ENCODE measurements at regions not wholly inside any gene's neighbourhood (a gene's known extent, or its start where the extent isn't known, plus 50 kb on each side); places are given as distances from the start of the nearest gene placed in this dataset.
"Not testable (repeated sequence)": the region's sequence is repeated elsewhere in the genome, so short reads cannot be mapped to it uniquely, and the experiment has no call there.

DNA sequence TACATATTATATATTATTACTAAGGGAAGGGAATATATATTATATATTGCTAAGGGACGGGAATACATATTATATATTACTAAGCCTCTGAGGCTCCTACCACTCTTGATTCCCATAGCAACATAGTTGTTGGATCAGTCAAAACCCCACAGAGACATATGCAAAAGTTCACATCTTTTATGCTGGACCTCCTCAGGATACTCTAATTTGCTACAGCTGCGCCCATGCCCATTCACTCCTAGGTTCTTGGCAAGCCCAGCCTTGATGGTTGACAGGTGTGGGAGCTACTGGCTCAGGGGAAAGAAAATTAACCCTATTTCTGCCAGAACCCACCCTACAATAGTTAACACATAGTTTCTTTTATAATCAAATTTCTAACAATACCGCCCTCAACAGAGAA lies 752.2 kb downstream of the TTLL7 start:
- H3K9me3 Mint-ChIP-seq; H3K36me3 Mint-ChIP-seq (ENCODE audit: low read depth); H3K27ac Mint-ChIP-seq; H3K27me3 Mint-ChIP-seq (ENCODE audit: low read depth); CTCF ChIA-PET; intact Hi-C loops (cut with micrococcal nuclease); H3K4me1 Mint-ChIP-seq (ENCODE audit: low read depth); H3K4me3 Mint-ChIP-seq; DNase-seq: not testable (repeated sequence)

DNA sequence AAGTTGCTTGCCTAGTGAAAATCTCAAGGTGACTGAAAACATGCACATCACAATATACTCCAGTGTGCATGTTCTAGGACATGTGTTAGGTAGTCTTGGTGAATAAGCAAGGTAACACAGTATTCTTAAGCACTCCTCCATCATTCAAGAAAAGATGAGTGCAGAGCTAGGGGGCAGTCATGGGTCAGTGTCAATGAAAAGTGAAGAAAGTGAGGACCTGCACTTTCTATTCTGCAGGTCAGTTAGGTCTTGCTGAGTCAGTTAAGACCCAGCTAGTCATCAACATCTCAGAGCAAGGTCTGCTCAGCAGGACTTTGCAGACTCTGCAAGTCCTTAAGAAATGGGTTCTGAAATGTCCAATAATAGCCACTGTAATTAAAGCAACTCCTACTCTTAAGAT lies 754.1 kb downstream of the TTLL7 start:
- H3K4me1 Mint-ChIP-seq (ENCODE audit: low read depth); H3K27ac Mint-ChIP-seq; intact Hi-C loops (cut with micrococcal nuclease); DNase-seq; H3K4me3 Mint-ChIP-seq; CTCF ChIA-PET; H3K9me3 Mint-ChIP-seq; H3K36me3 Mint-ChIP-seq (ENCODE audit: low read depth); H3K27me3 Mint-ChIP-seq (ENCODE audit: low read depth): not testable (repeated sequence)

DNA sequence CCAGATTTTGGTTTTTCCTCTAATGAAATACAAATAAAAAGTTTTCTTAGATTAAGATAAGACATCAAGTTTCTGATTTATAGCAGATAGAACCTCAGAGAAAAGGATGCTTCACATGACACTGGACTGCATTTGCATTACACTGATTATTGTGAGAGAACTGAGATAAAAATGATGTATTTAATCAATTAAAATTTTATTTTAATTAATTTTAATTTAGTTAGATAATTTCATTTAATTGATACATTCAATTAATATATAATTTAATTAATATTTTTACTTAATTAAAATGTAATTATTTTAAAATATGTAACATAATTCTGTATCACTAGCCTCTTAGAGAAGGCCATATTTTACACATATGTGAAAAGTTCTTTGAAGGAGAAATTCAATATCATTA lies 759.4 kb downstream of the TTLL7 start:
- CTCF ChIA-PET; H3K36me3 Mint-ChIP-seq (ENCODE audit: low read depth); H3K4me3 Mint-ChIP-seq; intact Hi-C loops (cut with micrococcal nuclease); H3K4me1 Mint-ChIP-seq (ENCODE audit: low read depth); H3K9me3 Mint-ChIP-seq; DNase-seq; H3K27me3 Mint-ChIP-seq (ENCODE audit: low read depth); H3K27ac Mint-ChIP-seq: not testable (repeated sequence)

DNA sequence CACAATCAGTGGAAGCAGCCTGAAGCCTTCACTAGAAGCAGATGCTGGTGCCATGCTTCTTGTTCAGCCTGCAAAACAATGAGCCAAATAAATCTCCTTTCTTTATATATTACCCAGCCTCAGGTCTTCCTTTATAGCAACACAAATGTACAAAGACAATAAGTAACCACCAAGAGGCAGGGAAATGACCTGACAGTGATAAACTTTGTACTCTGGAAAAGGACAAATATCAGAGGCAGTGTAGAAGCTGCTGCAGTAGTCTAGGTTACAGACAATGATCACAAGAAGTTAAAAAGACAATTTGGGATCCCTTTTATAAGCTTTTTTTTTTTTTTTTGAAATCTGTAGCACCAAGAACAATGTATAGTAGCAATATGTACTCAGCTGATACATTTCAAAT lies 760.3 kb downstream of the TTLL7 start:
- intact Hi-C loops (cut with micrococcal nuclease); H3K27me3 Mint-ChIP-seq (ENCODE audit: low read depth); DNase-seq; H3K27ac Mint-ChIP-seq; H3K4me3 Mint-ChIP-seq; H3K9me3 Mint-ChIP-seq; CTCF ChIA-PET; H3K36me3 Mint-ChIP-seq (ENCODE audit: low read depth); H3K4me1 Mint-ChIP-seq (ENCODE audit: low read depth): not testable (repeated sequence)

DNA sequence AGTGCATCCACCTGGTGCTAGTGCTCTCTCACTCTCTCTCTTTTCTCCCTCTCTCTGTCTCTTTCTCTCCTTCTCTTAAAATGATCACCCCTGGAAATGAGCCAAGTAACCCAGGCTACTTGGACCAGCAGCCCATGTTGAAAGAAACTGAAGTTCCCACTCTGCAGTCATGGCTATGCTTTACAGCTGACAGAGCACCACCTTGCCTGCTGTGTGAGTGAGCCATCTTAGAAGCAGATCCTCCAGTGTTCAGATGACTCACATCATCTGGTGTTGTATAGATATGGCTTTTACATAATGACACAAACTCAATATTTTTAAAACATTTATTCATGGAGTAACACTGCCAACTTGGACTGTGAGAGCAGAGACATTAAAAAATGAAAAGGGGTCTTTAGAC lies 779.1 kb downstream of the TTLL7 start:
- H3K9me3 Mint-ChIP-seq; H3K27ac Mint-ChIP-seq; intact Hi-C loops (cut with micrococcal nuclease); H3K4me3 Mint-ChIP-seq; CTCF ChIA-PET; DNase-seq; H3K4me1 Mint-ChIP-seq (ENCODE audit: low read depth); H3K36me3 Mint-ChIP-seq (ENCODE audit: low read depth); H3K27me3 Mint-ChIP-seq (ENCODE audit: low read depth): not testable (repeated sequence)

DNA sequence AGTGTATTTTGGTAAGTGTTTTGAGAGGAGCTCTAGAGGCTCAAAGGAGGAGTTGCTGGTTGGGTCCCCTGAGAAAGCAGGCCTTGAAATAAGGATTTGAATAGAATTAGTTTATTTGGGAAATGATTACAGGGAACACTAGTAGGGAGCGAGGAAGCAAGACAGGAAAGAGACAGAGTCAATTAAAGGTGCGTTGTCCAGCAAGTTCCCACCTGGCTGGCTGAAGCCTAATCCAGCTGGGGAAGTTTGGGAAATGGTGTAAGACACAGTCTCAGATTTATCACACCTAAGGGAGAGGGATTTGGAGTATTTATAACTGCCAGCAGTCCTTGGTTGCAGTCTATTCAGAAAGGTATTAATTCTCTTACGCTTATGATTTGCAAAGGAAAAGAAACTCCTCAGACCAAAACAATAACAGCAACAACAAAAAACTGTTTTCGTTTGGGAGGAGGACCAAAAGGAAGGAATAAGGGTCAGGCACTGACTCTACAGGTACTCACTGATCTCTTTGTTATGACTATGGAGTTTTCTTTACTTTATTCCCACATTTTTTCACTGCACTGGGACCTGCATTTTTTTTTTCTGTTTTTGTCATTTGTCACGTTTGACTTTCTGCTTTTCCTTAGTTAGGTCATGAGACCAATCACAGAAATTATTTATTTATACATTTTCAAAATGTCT lies 780.8 kb downstream of the TTLL7 start:
- H3K27ac Mint-ChIP-seq; intact Hi-C loops (cut with micrococcal nuclease); H3K4me3 Mint-ChIP-seq; DNase-seq; CTCF ChIA-PET; H3K9me3 Mint-ChIP-seq; H3K4me1 Mint-ChIP-seq (ENCODE audit: low read depth); H3K27me3 Mint-ChIP-seq (ENCODE audit: low read depth); H3K36me3 Mint-ChIP-seq (ENCODE audit: low read depth): not testable (repeated sequence)

DNA sequence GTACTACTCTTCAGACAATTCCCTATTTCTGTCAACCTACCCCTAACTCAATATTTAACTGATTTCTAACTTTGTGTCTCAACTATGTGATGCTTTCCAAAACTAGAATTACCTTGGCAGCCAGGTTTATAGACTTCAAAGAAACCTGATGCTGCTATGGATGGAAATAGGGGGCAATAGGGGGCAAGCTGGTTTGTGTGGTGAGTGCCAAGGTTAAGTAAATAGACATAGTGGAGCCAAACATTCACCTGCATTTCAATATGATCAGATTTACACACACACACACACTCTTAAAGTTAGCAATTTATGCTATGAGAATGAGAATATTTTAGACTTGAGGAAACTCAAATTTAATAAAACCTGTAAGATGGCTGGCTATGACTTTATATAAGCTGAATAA lies 784.6 kb downstream of the TTLL7 start:
- DNase-seq; H3K27me3 Mint-ChIP-seq (ENCODE audit: low read depth); H3K27ac Mint-ChIP-seq; H3K4me3 Mint-ChIP-seq; H3K36me3 Mint-ChIP-seq (ENCODE audit: low read depth); intact Hi-C loops (cut with micrococcal nuclease); H3K4me1 Mint-ChIP-seq (ENCODE audit: low read depth); H3K9me3 Mint-ChIP-seq: not testable (repeated sequence)
- CTCF ChIA-PET = interaction anchor here (0.7 kb wide), 1 partner anchor 620 kb away, joined by 3 read pairs; no protein-coding TSS in a partner anchor

DNA sequence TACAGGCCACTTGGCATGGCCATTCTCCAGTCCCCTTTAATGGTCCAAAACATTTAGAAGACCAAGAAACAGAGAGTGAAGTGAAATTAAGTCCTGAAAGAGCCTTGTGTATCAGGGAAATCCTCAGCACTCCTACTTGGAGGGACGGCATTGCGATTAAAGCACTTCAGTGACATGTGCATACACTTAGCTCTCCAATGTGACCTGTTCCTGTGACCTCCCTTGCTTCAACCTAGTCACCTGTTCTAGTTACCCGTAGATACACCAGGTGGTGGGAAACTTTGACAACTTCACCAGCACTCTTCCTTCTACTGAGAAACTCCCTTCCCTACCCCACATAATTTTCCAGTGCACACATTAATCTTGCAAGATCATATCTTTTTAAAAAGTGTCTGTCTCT lies 785.3 kb downstream of the TTLL7 start:
- H3K4me1 Mint-ChIP-seq (ENCODE audit: low read depth); H3K36me3 Mint-ChIP-seq (ENCODE audit: low read depth); H3K9me3 Mint-ChIP-seq; intact Hi-C loops (cut with micrococcal nuclease); CTCF ChIA-PET; H3K27me3 Mint-ChIP-seq (ENCODE audit: low read depth); H3K4me3 Mint-ChIP-seq; DNase-seq; H3K27ac Mint-ChIP-seq: not testable (repeated sequence)

DNA sequence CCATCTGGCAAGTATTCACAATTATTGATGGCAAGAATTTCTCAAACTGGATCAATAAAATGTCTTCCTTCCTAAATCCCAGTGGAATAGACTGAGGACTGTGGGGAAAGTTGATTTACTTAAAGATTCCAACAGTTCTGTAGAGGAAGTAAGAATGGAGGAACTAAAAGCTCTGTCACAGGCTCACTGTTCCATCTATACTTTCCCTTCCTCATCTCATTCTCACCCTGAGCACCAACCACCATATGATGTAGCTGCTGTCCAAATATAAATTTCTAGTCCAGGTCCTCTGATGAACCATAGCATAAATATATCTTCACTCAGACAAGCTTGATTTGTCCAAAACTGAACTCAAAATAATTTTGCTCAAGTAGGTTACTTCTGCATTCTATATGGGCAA lies 786.9 kb downstream of the TTLL7 start:
- H3K27me3 Mint-ChIP-seq (ENCODE audit: low read depth); H3K36me3 Mint-ChIP-seq (ENCODE audit: low read depth); H3K4me1 Mint-ChIP-seq (ENCODE audit: low read depth); H3K9me3 Mint-ChIP-seq; DNase-seq; CTCF ChIA-PET; H3K27ac Mint-ChIP-seq; intact Hi-C loops (cut with micrococcal nuclease); H3K4me3 Mint-ChIP-seq: not testable (repeated sequence)

DNA sequence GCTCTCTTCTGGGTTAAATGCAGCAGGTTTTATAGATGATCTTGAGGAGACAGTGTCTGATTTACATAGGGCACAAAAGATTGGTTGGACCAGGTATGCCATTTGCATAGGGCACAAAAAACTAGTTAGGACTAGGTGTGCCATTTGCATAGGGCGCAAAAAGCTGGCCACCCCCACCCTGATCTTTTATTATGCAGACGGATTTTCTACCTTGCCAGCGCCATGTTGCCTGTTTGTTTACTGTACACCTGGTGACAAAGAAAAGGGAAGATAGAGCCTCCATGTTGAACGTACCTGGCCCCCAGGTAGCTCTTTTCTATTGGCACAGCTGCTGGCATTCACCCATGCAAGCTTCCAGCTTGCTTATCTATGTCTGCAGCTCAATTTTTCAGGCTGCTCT lies 790.4 kb downstream of the TTLL7 start:
- CTCF ChIA-PET; H3K4me1 Mint-ChIP-seq (ENCODE audit: low read depth); H3K27me3 Mint-ChIP-seq (ENCODE audit: low read depth); H3K27ac Mint-ChIP-seq; intact Hi-C loops (cut with micrococcal nuclease); DNase-seq; H3K9me3 Mint-ChIP-seq; H3K4me3 Mint-ChIP-seq; H3K36me3 Mint-ChIP-seq (ENCODE audit: low read depth): not testable (repeated sequence)

DNA sequence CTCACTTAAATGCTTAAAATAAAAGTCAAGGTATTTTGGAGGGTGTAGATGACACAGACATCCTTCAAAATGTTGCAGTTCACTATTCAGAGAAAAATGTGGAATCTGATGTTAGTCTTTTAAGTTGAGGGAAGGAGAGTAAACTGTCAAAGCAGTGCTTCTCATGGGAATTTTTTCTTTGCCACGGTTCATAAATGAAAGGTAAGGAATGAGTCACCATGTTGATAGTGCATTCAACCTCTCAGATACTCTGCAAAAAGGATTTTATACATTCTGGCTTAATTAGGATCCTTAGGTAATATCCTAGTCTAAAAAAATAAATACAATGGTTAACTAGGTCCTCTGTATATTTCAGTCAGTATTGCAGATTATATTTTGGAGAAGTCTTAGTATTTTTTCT lies 804.3 kb downstream of the TTLL7 start:
- H3K27ac Mint-ChIP-seq; intact Hi-C loops (cut with micrococcal nuclease); H3K36me3 Mint-ChIP-seq (ENCODE audit: low read depth); DNase-seq; H3K4me3 Mint-ChIP-seq; CTCF ChIA-PET; H3K9me3 Mint-ChIP-seq; H3K27me3 Mint-ChIP-seq (ENCODE audit: low read depth); H3K4me1 Mint-ChIP-seq (ENCODE audit: low read depth): not testable (repeated sequence)

DNA sequence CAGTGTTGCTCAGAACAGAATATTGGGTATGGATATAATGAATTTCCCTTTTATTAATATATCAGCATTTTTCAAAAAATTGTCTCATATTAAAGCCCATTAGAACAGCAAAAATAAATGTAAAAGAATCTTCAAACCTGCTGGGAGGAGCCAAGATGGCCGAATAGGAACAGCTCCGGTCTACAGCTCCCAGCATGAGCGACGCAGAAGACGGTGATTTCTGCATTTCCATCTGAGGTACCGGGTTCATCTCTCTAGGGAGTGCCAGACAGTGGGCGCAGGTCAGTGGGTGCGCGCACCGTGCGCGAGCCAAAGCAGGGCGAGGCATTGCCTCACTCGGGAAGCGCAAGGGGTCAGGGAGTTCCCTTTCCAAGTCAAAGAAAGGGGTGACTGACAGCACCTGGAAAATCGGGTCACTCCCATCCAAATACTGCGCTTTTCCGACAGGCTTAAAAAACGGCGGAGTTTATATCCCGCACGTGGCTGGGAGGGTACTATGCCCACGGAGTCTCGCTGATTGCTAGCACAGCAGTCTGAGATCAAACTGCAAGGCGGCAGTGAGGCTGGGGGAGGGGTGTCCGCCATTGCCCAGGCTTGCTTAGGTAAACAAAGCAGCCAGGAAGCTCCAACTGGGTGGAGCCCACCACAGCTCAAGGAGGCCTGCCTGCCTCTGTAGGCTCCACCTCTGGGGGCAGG lies 816.8 kb downstream of the TTLL7 start:
- H3K27me3 Mint-ChIP-seq (ENCODE audit: low read depth); intact Hi-C loops (cut with micrococcal nuclease): not testable (repeated sequence)

DNA sequence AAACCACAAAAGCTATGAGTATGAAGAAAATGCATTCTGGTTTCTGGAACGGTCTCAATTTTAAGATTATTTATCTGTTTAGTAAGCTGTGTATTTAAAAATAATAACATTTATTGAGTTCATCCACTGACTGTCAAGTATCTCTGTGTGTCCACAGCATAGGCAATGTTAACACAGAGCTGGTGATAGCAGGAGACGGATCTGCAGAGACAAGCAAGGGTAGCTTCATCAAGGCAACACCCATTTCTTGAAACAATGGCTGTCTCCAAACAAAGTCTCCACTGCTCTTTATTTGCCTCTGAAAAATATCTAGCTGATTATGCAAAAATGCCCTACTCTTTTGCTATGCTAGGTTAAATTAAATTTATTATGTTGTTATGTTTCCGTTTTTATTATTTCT lies 818.3 kb downstream of the TTLL7 start:
- intact Hi-C loops (cut with micrococcal nuclease); H3K36me3 Mint-ChIP-seq (ENCODE audit: low read depth); H3K4me3 Mint-ChIP-seq; H3K9me3 Mint-ChIP-seq; H3K27me3 Mint-ChIP-seq (ENCODE audit: low read depth); H3K4me1 Mint-ChIP-seq (ENCODE audit: low read depth); DNase-seq; CTCF ChIA-PET; H3K27ac Mint-ChIP-seq: not testable (repeated sequence)

More for the DNA sequence above, 816.8 kb downstream of the TTLL7 start:
- CTCF ChIA-PET; H3K4me1 Mint-ChIP-seq (ENCODE audit: low read depth); H3K9me3 Mint-ChIP-seq; H3K36me3 Mint-ChIP-seq (ENCODE audit: low read depth); H3K27ac Mint-ChIP-seq; DNase-seq; H3K4me3 Mint-ChIP-seq: not testable (repeated sequence)
